ENCODE measurements at regions not wholly inside any gene's neighbourhood (a gene's known extent, or its start where the extent isn't known, plus 50 kb on each side); places are given as distances from the start of the nearest gene placed in this dataset.

GRCh38 chr5:89047571-89047970 is 164.6 kb upstream of the MEF2C start:
- H3K4me3 ChIP-seq (ENCODE audit: low read depth, poor library complexity, severe bottlenecking) = no peak overlapping the region
- 77 to 82% methylated on average over 1 of the region's 1 CpG for WGBS, 2 donors
- intact Hi-C loops (cut with DNase I; ENCODE audit: low total_unique reads) = no loop called here
- TF ChIP-seq, protein P1, sequence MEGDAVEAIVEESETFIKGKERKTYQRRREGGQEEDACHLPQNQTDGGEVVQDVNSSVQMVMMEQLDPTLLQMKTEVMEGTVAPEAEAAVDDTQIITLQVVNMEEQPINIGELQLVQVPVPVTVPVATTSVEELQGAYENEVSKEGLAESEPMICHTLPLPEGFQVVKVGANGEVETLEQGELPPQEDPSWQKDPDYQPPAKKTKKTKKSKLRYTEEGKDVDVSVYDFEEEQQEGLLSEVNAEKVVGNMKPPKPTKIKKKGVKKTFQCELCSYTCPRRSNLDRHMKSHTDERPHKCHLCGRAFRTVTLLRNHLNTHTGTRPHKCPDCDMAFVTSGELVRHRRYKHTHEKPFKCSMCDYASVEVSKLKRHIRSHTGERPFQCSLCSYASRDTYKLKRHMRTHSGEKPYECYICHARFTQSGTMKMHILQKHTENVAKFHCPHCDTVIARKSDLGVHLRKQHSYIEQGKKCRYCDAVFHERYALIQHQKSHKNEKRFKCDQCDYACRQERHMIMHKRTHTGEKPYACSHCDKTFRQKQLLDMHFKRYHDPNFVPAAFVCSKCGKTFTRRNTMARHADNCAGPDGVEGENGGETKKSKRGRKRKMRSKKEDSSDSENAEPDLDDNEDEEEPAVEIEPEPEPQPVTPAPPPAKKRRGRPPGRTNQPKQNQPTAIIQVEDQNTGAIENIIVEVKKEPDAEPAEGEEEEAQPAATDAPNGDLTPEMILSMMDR (IDR thresholded peaks at IDR 0.05) = no peak
- TF ChIP-seq POLR2A (IDR thresholded peaks at IDR 0.05) = no peak
- no peak for DNase-seq (ENCODE audit: low spot score in 2 of 2)

DNA sequence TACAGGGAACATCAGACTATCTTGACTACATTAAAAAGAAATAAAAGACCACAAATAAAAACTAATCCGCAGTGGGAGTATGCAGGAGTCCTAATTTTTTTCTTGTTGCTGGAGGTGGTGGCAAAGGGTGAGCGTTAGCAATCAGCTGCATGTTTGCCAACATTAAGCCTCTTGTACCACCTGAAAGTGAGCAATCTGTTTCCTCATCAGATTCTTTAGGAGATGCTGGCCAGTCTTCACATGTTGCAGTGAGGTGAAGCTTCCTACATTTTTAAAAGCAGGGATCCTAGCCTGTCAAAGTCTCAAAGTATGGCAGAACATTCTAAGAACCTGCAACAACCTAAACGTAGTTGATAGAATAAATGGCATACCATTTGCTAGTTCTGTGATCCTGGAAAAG is 162.2 kb upstream of the MEF2C start:
- H3K4me3 ChIP-seq (ENCODE audit: low read depth, poor library complexity, severe bottlenecking) = no peak overlapping the region
- TF ChIP-seq POLR2A (IDR thresholded peaks at IDR 0.05) = no peak
- TF ChIP-seq, protein P1 (IDR thresholded peaks at IDR 0.05) = no peak
- intact Hi-C loops (cut with DNase I; ENCODE audit: low total_unique reads) = no loop called here
- WGBS, 2 donors = 76 to 82% methylated on average over 3 of the region's 3 CpGs
- DNase-seq (ENCODE audit: low spot score in 2 of 2) = no peak

DNA sequence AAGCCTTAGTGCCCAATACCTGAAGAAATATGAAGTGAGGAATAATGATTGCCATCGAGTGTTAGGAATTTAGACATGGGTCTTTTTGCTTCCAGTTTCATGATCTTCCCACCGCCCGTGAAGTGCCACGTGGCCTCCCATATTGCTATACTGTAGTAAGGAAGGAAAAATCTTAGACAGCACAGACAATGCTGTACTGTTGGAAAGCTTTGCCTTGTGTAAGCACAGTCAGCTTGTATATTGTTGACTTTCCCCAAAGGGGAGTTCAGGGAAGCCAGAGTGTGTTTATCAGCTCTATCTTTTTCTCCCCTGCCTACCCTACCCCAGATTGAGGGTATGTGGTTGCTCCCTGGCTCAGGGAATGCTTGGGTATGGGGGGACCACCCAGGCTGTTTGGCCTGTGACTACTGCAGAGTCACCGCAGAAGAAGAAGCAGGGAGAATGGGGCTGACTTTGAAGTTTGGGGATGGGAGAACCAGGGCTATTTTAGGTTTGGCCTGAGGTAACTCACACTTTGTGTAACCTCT is 161.8 kb upstream of the MEF2C start:
- no peak for DNase-seq (ENCODE audit: low spot score in 2 of 2)
- no peak overlapping the region for H3K4me3 ChIP-seq (ENCODE audit: low read depth, poor library complexity, severe bottlenecking)
- 83 to 84% methylated on average over 5 of the region's 5 CpGs for WGBS, 2 donors
- intact Hi-C loops (cut with DNase I; ENCODE audit: low total_unique reads) = no loop called here
- TF ChIP-seq, protein P1 (IDR thresholded peaks at IDR 0.05) = no peak
- TF ChIP-seq POLR2A (IDR thresholded peaks at IDR 0.05) = no peak

GRCh38 chr5:89043676-89044075 is 160.7 kb upstream of the MEF2C start:
- intact Hi-C loops (cut with DNase I; ENCODE audit: low total_unique reads) = no loop called here
- H3K4me3 ChIP-seq (ENCODE audit: low read depth, poor library complexity, severe bottlenecking) = no peak overlapping the region
- no peak for DNase-seq (ENCODE audit: low spot score in 2 of 2)
- 31 to 32% methylated on average over 1 of the region's 1 CpG for WGBS, 2 donors
- TF ChIP-seq POLR2A (IDR thresholded peaks at IDR 0.05) = no peak
- TF ChIP-seq, protein P1 (IDR thresholded peaks at IDR 0.05) = no peak

DNA sequence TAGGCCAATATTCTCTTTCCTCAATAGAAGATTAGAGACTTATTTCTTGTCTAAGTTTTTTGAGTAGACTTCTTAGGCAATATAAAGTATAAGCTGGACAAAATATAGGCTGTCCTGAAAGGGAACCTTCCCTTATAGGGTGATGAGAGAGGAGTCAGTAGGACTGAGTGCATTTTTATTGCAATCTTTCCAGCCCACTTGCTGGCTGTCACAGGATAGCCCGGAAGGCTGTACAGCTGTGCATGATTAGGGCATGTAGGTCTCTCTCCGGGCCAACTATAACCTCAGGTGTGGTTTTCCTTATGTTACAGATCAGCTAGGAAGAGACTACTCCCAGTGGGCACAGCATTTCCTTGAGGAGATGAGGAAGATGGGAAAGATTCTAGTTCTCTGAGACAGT is 159.8 kb upstream of the MEF2C start:
- DNase-seq (ENCODE audit: low spot score in 2 of 2) = no peak
- no peak overlapping the region for H3K4me3 ChIP-seq (ENCODE audit: low read depth, poor library complexity, severe bottlenecking)
- WGBS, 2 donors = 59 to 72% methylated on average over 2 of the region's 2 CpGs
- TF ChIP-seq, protein P1 (IDR thresholded peaks at IDR 0.05) = no peak
- no peak for TF ChIP-seq POLR2A (IDR thresholded peaks at IDR 0.05)
- intact Hi-C loops (cut with DNase I; ENCODE audit: low total_unique reads) = no loop called here

DNA sequence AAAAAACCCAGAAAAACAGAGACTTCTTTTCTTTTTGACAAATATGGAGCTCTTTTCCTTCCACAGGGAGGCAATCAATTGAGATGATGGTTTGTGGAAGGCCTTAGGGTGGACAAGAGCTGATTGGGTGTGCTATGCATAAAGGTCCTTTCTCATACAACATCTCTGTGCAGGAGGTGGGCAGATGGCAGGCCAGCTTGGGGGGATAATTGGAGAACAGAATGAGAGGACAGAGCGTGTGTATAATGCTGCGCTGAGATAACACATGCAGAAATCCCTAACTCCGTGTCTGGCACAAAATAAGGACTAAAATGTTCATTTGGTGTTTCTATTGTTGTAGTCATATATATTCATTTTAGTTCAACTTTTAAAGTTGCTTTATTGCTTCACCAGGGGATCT is 159.0 kb upstream of the MEF2C start:
- no peak for DNase-seq (ENCODE audit: low spot score in 2 of 2)
- TF ChIP-seq POLR2A (IDR thresholded peaks at IDR 0.05) = no peak
- TF ChIP-seq, protein P1 (IDR thresholded peaks at IDR 0.05) = no peak
- H3K4me3 ChIP-seq (ENCODE audit: low read depth, poor library complexity, severe bottlenecking) = no peak overlapping the region
- intact Hi-C loops (cut with DNase I; ENCODE audit: low total_unique reads) = no loop called here
- 93 to 95% methylated on average over 3 of the region's 3 CpGs for WGBS, 2 donors
